GM18505 (cell line): ENCODE measurements at regions not wholly inside any gene's neighbourhood (a gene's known extent, or its start where the extent isn't known, plus 50 kb on each side); places are given as distances from the start of the nearest gene placed in this dataset.
"Not testable (repeated sequence)": the region's sequence is repeated elsewhere in the genome, so short reads cannot be mapped to it uniquely, and the experiment has no call there.

Experiments used
- ATAC-seq: cut with Tn5 transposase; IDR thresholded peaks from one replicate; pipeline ENCODE4 v1.9.1; 2021; ENCODE audit not compliant: unreplicated experiment
- POLR2A ChIP-seq: IDR thresholded peaks from 4 replicates; pipeline ENCODE4 v1.6.1; 2011; ENCODE audit warnings: borderline replicate concordance; ENCODE audit not compliant: insufficient read depth, insufficient read length; ENCODE audit errors: extremely low read depth

GRCh38 chr6:77123527-77123926 lies 339.8 kb downstream of the HTR1B start:
- no peak for TF ChIP-seq POLR2A
- ATAC-seq = no peak

GRCh38 chr6:77106992-77107391 lies 356.3 kb downstream of the HTR1B start:
- ATAC-seq = no peak
- no peak for TF ChIP-seq POLR2A

GRCh38 chr6:77105091-77105490 lies 358.2 kb downstream of the HTR1B start:
- ATAC-seq = no peak

GRCh38 chr6:77097940-77098339 lies 365.4 kb downstream of the HTR1B start:
- no peak for ATAC-seq
- TF ChIP-seq POLR2A = no peak

More at GRCh38 chr6:77105091-77105490, 358.2 kb downstream of the HTR1B start:
- no peak for TF ChIP-seq POLR2A

GRCh38 chr6:77095936-77096627 lies 367.2 kb downstream of the HTR1B start:
- ATAC-seq = no peak
- no peak for TF ChIP-seq POLR2A

- ATAC-seq = no peak
- no peak for TF ChIP-seq POLR2A
Observed at GRCh38 chr6:77094821-77095220, 368.5 kb downstream of the HTR1B start.

- no peak for ATAC-seq
Observed at GRCh38 chr6:77092971-77093370, 370.3 kb downstream of the HTR1B start.

GRCh38 chr6:77089776-77090175 lies 373.5 kb downstream of the HTR1B start:
- TF ChIP-seq POLR2A = no peak
- ATAC-seq = no peak

More at GRCh38 chr6:77092971-77093370, 370.3 kb downstream of the HTR1B start:
- no peak for TF ChIP-seq POLR2A

GRCh38 chr6:77087794-77088318 lies 375.4 kb downstream of the HTR1B start:
- ATAC-seq = not testable (repeated sequence)

- no peak for TF ChIP-seq POLR2A
- ATAC-seq = no peak
Observed at GRCh38 chr6:77074037-77074713, 389.1 kb downstream of the HTR1B start.

- TF ChIP-seq POLR2A = no peak
Observed at GRCh38 chr6:77073410-77073760, 389.9 kb downstream of the HTR1B start.

GRCh38 chr6:77072694-77073409 lies 390.4 kb downstream of the HTR1B start:
- TF ChIP-seq POLR2A = no peak
- no peak for ATAC-seq

More at GRCh38 chr6:77073410-77073760, 389.9 kb downstream of the HTR1B start:
- no peak for ATAC-seq

- TF ChIP-seq POLR2A = no peak
- ATAC-seq = no peak
Observed at GRCh38 chr6:77063494-77063893, 399.8 kb downstream of the HTR1B start.
